ENCODE measurements at regions not wholly inside any gene's neighbourhood (a gene's known extent, or its start where the extent isn't known, plus 50 kb on each side); places are given as distances from the start of the nearest gene placed in this dataset.
A peak's percentile ranks its signal among the peaks of the same experiment; 100 is the strongest.

- peaks cover 8% of the 10 kb centered on the region for H3K4me1 ChIP-seq (ENCODE audit: insufficient read depth, low read length)
- no peak overlapping the region for H3K4me3 ChIP-seq (ENCODE audit: insufficient read depth, low read depth, low read length)
- Mint-ChIP-seq H3K9me3 (ENCODE audit: unreplicated experiment) (peaks cover 2% of the 10 kb centered on the region), H3K27me3 (ENCODE audit: low read depth, unreplicated experiment) (no peaks in the 10 kb centered on the region), H3K36me3 (ENCODE audit: low read depth, unreplicated experiment) (no peaks in the 10 kb centered on the region), H3K27ac (ENCODE audit: unreplicated experiment) (peak overlapping the region; percentile 82), H3K4me3 (ENCODE audit: unreplicated experiment) (no peak overlapping the region), H3K4me1 (ENCODE audit: low read depth, unreplicated experiment) (peaks cover 31% of the 10 kb centered on the region)
- no peaks in the 10 kb centered on the region for H3K27me3 ChIP-seq (ENCODE audit: insufficient read depth, low read length)
- no peaks in the 10 kb centered on the region for H3K79me2 ChIP-seq (ENCODE audit: insufficient read depth, low read length)
- DNase-seq (ENCODE audit: low read depth), result peak; percentile 74
- H3K4me2 ChIP-seq (ENCODE audit: low read length), result peak overlapping the region; percentile 56
- no peaks in the 10 kb centered on the region for H3K9me3 ChIP-seq (ENCODE audit: insufficient read depth, low read depth, low read length)
- H2AFZ ChIP-seq (ENCODE audit: low read depth, low read length), result no peak overlapping the region
- TF ChIP-seq CTCF (IDR thresholded peaks at IDR 0.05; ENCODE audit: insufficient read depth, low read depth, low read length) (no peak), EZH2 (IDR thresholded peaks at IDR 0.05; ENCODE audit: insufficient read depth, low read length) (no peak)
- H3K27ac ChIP-seq (ENCODE audit: low read depth, low read length), result peak overlapping the region; percentile 52
- peak; percentile 43 for FAIRE-seq
- H3K36me3 ChIP-seq (ENCODE audit: insufficient read depth, low read length), result no peaks in the 10 kb centered on the region
- peak overlapping the region; percentile 17 for H3K9ac ChIP-seq (ENCODE audit: low read length)
- H4K20me1 ChIP-seq (ENCODE audit: insufficient read depth, low read length), result no peaks in the 10 kb centered on the region
Observed at GRCh38 chr2:200138391-200139124, 167.9 kb upstream of the SPATS2L start.

GRCh38 chr2:200144571-200144970, 161.9 kb upstream of the SPATS2L start:
- Mint-ChIP-seq H3K4me3 (ENCODE audit: unreplicated experiment) (no peak overlapping the region), H3K27me3 (ENCODE audit: low read depth, unreplicated experiment) (no peaks in the 10 kb centered on the region), H3K4me1 (ENCODE audit: low read depth, unreplicated experiment) (peaks cover 22% of the 10 kb centered on the region), H3K9me3 (ENCODE audit: unreplicated experiment) (peaks cover 19% of the 10 kb centered on the region), H3K36me3 (ENCODE audit: low read depth, unreplicated experiment) (no peaks in the 10 kb centered on the region), H3K27ac (ENCODE audit: unreplicated experiment) (no peak overlapping the region)
- FAIRE-seq (no peak), DNase-seq (ENCODE audit: low read depth) (no peak)
- Histone ChIP-seq H4K20me1 (ENCODE audit: insufficient read depth, low read length) (no peaks in the 10 kb centered on the region), H3K4me1 (ENCODE audit: insufficient read depth, low read length) (no peaks in the 10 kb centered on the region), H3K4me2 (ENCODE audit: low read length) (no peak overlapping the region), H3K79me2 (ENCODE audit: insufficient read depth, low read length) (no peaks in the 10 kb centered on the region), H3K4me3 (ENCODE audit: insufficient read depth, low read depth, low read length) (no peak overlapping the region), H3K27ac (ENCODE audit: low read depth, low read length) (no peak overlapping the region), H3K9me3 (ENCODE audit: insufficient read depth, low read depth, low read length) (no peaks in the 10 kb centered on the region), H3K27me3 (ENCODE audit: insufficient read depth, low read length) (no peaks in the 10 kb centered on the region), H2AFZ (ENCODE audit: low read depth, low read length) (no peak overlapping the region), H3K36me3 (ENCODE audit: insufficient read depth, low read length) (no peaks in the 10 kb centered on the region), H3K9ac (ENCODE audit: low read length) (no peak overlapping the region)
- no peak for TF ChIP-seq CTCF (IDR thresholded peaks at IDR 0.05; ENCODE audit: insufficient read depth, low read depth, low read length)
- TF ChIP-seq EZH2 (IDR thresholded peaks at IDR 0.05; ENCODE audit: insufficient read depth, low read length), result no peak

DNA sequence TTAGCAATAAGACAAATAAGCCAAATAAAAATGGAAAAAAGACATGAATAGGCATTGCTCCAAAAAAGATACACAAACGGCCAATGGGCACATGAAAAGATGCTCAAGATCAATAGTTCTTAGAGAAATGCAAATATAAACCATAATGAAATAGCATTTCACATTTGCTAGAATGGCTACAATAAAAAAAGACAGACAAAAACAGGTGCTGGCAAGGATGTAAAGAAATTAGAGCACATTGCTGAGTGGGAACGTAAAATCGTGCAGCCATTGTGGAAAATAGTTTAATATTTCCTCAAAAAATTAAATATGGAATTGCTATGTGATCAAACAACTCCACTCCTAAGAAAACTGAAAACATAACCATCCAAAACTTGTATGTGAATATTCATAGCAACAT, 160.0 kb upstream of the SPATS2L start:
- H3K9me3 ChIP-seq (ENCODE audit: insufficient read depth, low read depth, low read length), result no peaks in the 10 kb centered on the region

More for the DNA sequence above, 160.0 kb upstream of the SPATS2L start:
- no peak overlapping the region for H3K9ac ChIP-seq (ENCODE audit: low read length)
- FAIRE-seq (no peak), DNase-seq (ENCODE audit: low read depth) (no peak)
- no peak overlapping the region for H3K4me2 ChIP-seq (ENCODE audit: low read length)
- no peak overlapping the region for H3K27ac Mint-ChIP-seq (ENCODE audit: unreplicated experiment)
- no peak overlapping the region for H3K4me3 ChIP-seq (ENCODE audit: insufficient read depth, low read depth, low read length)
- no peaks in the 10 kb centered on the region for H3K36me3 Mint-ChIP-seq (ENCODE audit: low read depth, unreplicated experiment)
- H3K4me1 ChIP-seq (ENCODE audit: insufficient read depth, low read length), result no peaks in the 10 kb centered on the region
- no peaks in the 10 kb centered on the region for H3K27me3 Mint-ChIP-seq (ENCODE audit: low read depth, unreplicated experiment)
- H3K79me2 ChIP-seq (ENCODE audit: insufficient read depth, low read length), result no peaks in the 10 kb centered on the region
- no peak for TF ChIP-seq CTCF (IDR thresholded peaks at IDR 0.05; ENCODE audit: insufficient read depth, low read depth, low read length)
- no peak for TF ChIP-seq EZH2 (IDR thresholded peaks at IDR 0.05; ENCODE audit: insufficient read depth, low read length)
- H3K27me3 ChIP-seq (ENCODE audit: insufficient read depth, low read length), result no peaks in the 10 kb centered on the region
- H4K20me1 ChIP-seq (ENCODE audit: insufficient read depth, low read length), result no peaks in the 10 kb centered on the region
- H3K36me3 ChIP-seq (ENCODE audit: insufficient read depth, low read length), result no peaks in the 10 kb centered on the region
- no peak overlapping the region for H2AFZ ChIP-seq (ENCODE audit: low read depth, low read length)
- no peak overlapping the region for H3K4me3 Mint-ChIP-seq (ENCODE audit: unreplicated experiment)
- peaks cover 22% of the 10 kb centered on the region for H3K9me3 Mint-ChIP-seq (ENCODE audit: unreplicated experiment)
- H3K27ac ChIP-seq (ENCODE audit: low read depth, low read length), result no peak overlapping the region
- peaks cover 18% of the 10 kb centered on the region for H3K4me1 Mint-ChIP-seq (ENCODE audit: low read depth, unreplicated experiment)

All from astrocyte (in vitro differentiated cells and primary cell).